IMR-90 (cell line): ENCODE measurements at regions not wholly inside any gene's neighbourhood (a gene's known extent, or its start where the extent isn't known, plus 50 kb on each side); places are given as distances from the start of the nearest gene placed in this dataset.
A peak's percentile ranks its signal among the peaks of the same experiment; 100 is the strongest.

ENCODE experiments used
- ATAC-seq: fragments of 200-7000 bp; cut with Tn5 transposase; 2 replicates; pipeline ENCODE4 v1.9.1; 2020; ENCODE audit warnings: low read depth, mild to moderate bottlenecking, moderate library complexity
- BruUV-seq: library from RNA; stranded (reverse); fragments of 400-500 nt; replicated peaks from 2 replicates; lab custom pipeline; 2021; lab: Mats Ljungman, UMichigan
- CTCF ChIA-PET: fragments of 300-600 bp; formaldehyde crosslinking; extraction: SDS; loops from one replicate; lab custom pipeline; 2021; ENCODE audit warnings: antibody characterized with exemption; lab: Yijun Ruan, JAX
- POLR2A ChIA-PET: fragments of 300-600 bp; sonication (Branson Sonifier 250); formaldehyde crosslinking; loops from one replicate; lab custom pipeline; 2022; ENCODE audit warnings: antibody characterized with exemption; ENCODE audit not compliant: unreplicated experiment; lab: Charles Lee
- DNase-seq: peaks from one replicate; pipeline ENCODE4 v3.0.0; 2013
- H2AFZ ChIP-seq: replicated peaks from 2 replicates; pipeline ENCODE3; 2013; ENCODE audit warnings: low read length, mild to moderate bottlenecking; ENCODE audit not compliant: poor library complexity
- H2AK5ac ChIP-seq: 2 replicates; pipeline ENCODE4 v1.6.1; 2013; ENCODE audit warnings: low read depth, low read length, inconsistent platforms
- H2AK9ac ChIP-seq: replicated peaks from 2 replicates; pipeline ENCODE3; 2013; ENCODE audit warnings: mild to moderate bottlenecking, low read depth, low read length, moderate library complexity; ENCODE audit not compliant: poor library complexity
- H2BK120ac ChIP-seq: 2 replicates; pipeline ENCODE4 v1.6.1; 2013; ENCODE audit warnings: low read depth, low read length, inconsistent platforms
- H2BK15ac ChIP-seq: 3 replicates; pipeline ENCODE4 v1.6.1; 2013; ENCODE audit warnings: low read depth, low read length, inconsistent platforms
- H2BK20ac ChIP-seq: 2 replicates; pipeline ENCODE4 v1.6.1; 2013; ENCODE audit warnings: low read depth, mild to moderate bottlenecking, inconsistent platforms, low read length, moderate library complexity
- H2BK5ac ChIP-seq: 2 replicates; pipeline ENCODE4 v1.6.1; 2013; ENCODE audit warnings: mild to moderate bottlenecking, low read depth, low read length, inconsistent platforms; ENCODE audit not compliant: poor library complexity, severe bottlenecking
- H3K14ac ChIP-seq: replicated peaks from 2 replicates; pipeline ENCODE4 v1.6.1; 2013; ENCODE audit warnings: low read depth, low read length, inconsistent platforms
- H3K18ac ChIP-seq: 2 replicates; pipeline ENCODE4 v1.6.1; 2013; ENCODE audit warnings: low read depth, low read length, control low read depth
- H3K23ac ChIP-seq: 2 replicates; pipeline ENCODE4 v1.6.1; 2013; ENCODE audit warnings: low read depth, low read length, inconsistent platforms
- H3K27ac ChIP-seq: 2 replicates; pipeline ENCODE4 v1.5.1; 2013; ENCODE audit warnings: mild to moderate bottlenecking, control low read depth, low read length; ENCODE audit not compliant: insufficient read depth
- H3K27me3 ChIP-seq: 2 replicates; pipeline ENCODE4 v1.6.1; 2013; ENCODE audit warnings: low read length; ENCODE audit not compliant: control insufficient read depth, insufficient read depth
- H3K36me3 ChIP-seq: 2 replicates; pipeline ENCODE4 v1.6.1; 2013; ENCODE audit warnings: low read length, mixed read lengths; ENCODE audit not compliant: control insufficient read depth, insufficient read depth
- H3K4ac ChIP-seq: 2 replicates; pipeline ENCODE4 v1.6.1; 2013; ENCODE audit warnings: low read depth, low read length, inconsistent platforms
- H3K4me1 ChIP-seq: 2 replicates; pipeline ENCODE4 v1.6.1; 2013; ENCODE audit warnings: low read length, mixed read lengths; ENCODE audit not compliant: control insufficient read depth, insufficient read depth
- H3K4me2 ChIP-seq: 2 replicates; pipeline ENCODE4 v1.6.1; 2013; ENCODE audit warnings: low read depth, mild to moderate bottlenecking, control low read depth, low read length, moderate library complexity
- H3K4me3 ChIP-seq: 2 replicates; pipeline ENCODE4 v1.5.1; 2013; ENCODE audit warnings: low read depth, mild to moderate bottlenecking, control low read depth, low read length, moderate library complexity; ENCODE audit not compliant: insufficient read depth
- H3K56ac ChIP-seq: 2 replicates; pipeline ENCODE4 v1.6.1; 2013; ENCODE audit warnings: low read length, inconsistent platforms; ENCODE audit not compliant: insufficient read depth; ENCODE audit errors: extremely low read depth
- H3K79me1 ChIP-seq, 2 experiments: 2 replicates each; pipeline ENCODE4 v1.6.1; 2013; ENCODE audit warnings: low read length in 2 of 2, inconsistent platforms in 1 of 2, low read depth in 1 of 2
- H3K9ac ChIP-seq: 2 replicates; pipeline ENCODE4 v1.6.1; 2013; ENCODE audit warnings: low read depth, low read length, control low read depth
- H3K9me1 ChIP-seq: 2 replicates; pipeline ENCODE4 v1.6.1; 2013; ENCODE audit warnings: low read length, inconsistent platforms; ENCODE audit not compliant: insufficient read depth
- H3K9me3 ChIP-seq: 2 replicates; pipeline ENCODE4 v1.6.1; 2013; ENCODE audit warnings: low read length; ENCODE audit not compliant: control insufficient read depth, insufficient read depth
- H4K20me1 ChIP-seq: 2 replicates; pipeline ENCODE4 v1.6.1; 2013; ENCODE audit warnings: low read length, inconsistent platforms; ENCODE audit not compliant: insufficient read depth
- H4K5ac ChIP-seq: 2 replicates; pipeline ENCODE4 v1.6.1; 2013; ENCODE audit warnings: mild to moderate bottlenecking, low read depth, low read length, control low read depth
- H4K8ac ChIP-seq, 2 experiments: 2 replicates each; pipeline ENCODE4 v1.6.1; 2013; ENCODE audit warnings: low read depth in 2 of 2, low read length in 2 of 2, control low read depth in 1 of 2, inconsistent platforms in 1 of 2
- H4K91ac ChIP-seq: 2 replicates; pipeline ENCODE4 v1.6.1; 2013; ENCODE audit warnings: low read depth, low read length, inconsistent platforms; ENCODE audit not compliant: insufficient read depth
- CEBPB ChIP-seq: IDR thresholded peaks from 2 replicates; pipeline ENCODE4 v1.6.1; 2012; ENCODE audit warnings: low read depth, low read length, improper control_type of control experiment
- CHD1 ChIP-seq: IDR thresholded peaks from 2 replicates; pipeline ENCODE4 v1.6.1; 2012; ENCODE audit warnings: low read depth, low read length, improper control_type of control experiment
- RAD21 ChIP-seq: IDR thresholded peaks from 2 replicates; pipeline ENCODE4 v1.6.1; 2012; ENCODE audit warnings: low read length, improper control_type of control experiment
- SMC3 ChIP-seq: fragments of 150-350 bp; IDR thresholded peaks from 2 replicates; pipeline ENCODE4 v1.6.1; 2016; ENCODE audit warnings: low read depth, mild to moderate bottlenecking, antibody characterized with exemption, low read length, moderate library complexity
- WGBS, 2 experiments: methylation state at CpG; one replicate each; pipeline versions ENCODE4 v1.1.5 to v1.1.7; 2013; ENCODE audit warnings: missing lambda C conversion rate in 2 of 2; ENCODE audit not compliant: insufficient read length in 1 of 2; ENCODE audit errors: extremely low coverage in 2 of 2; 5-methylcytosine and 5-hydroxymethylcytosine counted together
- dilution Hi-C: fragments of 300-500 bp; cut with HindIII; formaldehyde crosslinking; loops from one replicate; pipeline ENCODE4 v1.14.3; 2018; ENCODE audit warnings: low sequenced_read_pairs; ENCODE audit not compliant: unreplicated experiment
- in situ Hi-C: fragments of 300-500 bp; cut with MboI; formaldehyde crosslinking; loops from 3 replicates; pipeline ENCODE4 v1.14.3; 2019; ENCODE audit warnings: low sequenced_read_pairs, inconsistent platforms, mixed read lengths
- intact Hi-C: fragments of 100-400 bp; cut with micrococcal nuclease; formaldehyde crosslinking; loops from 2 replicates; pipeline ENCODE4 v1.10.0; 2022
- TF ChIP-seq, protein P1 (sequence below): fragments of 150-350 bp; IDR thresholded peaks from 2 replicates; pipeline ENCODE4 v1.6.1; 2017; ENCODE audit warnings: mild to moderate bottlenecking, antibody characterized with exemption, low read length, low read depth
- TF ChIP-seq, protein P2 (sequence below): conservative IDR thresholded peaks from 2 replicates; pipeline ENCODE4 v1.5.1; 2012; ENCODE audit warnings: mild to moderate bottlenecking, low read depth, low read length, improper control_type of control experiment
- TF ChIP-seq, protein P3 (sequence below): fragments of 150-350 bp; IDR thresholded peaks from 2 replicates; pipeline ENCODE4 v1.6.1; 2016; ENCODE audit warnings: low read depth, mild to moderate bottlenecking, low read length, moderate library complexity, borderline replicate concordance

DNA sequence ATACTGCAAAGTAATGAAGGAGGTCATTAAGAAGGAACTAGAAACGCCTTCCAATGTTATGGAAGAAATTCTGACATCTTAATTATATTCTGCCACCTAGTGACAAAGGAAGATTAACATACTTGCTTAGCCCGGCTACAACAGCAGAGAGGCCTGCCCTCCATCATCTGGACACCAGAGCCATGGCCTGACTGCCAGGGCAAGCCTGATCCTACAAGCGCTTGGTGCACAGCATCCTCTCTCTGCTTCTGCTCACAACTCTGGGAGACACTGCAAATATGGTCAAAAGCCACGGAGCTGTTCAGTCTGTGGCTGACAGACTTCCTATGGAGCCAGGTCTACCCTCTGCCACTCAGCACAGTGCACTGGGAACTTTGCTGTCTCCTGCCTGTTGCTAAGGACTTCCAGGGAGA, 87.3 kb upstream of the SLC44A1 start:
- no peak overlapping the region for H3K56ac ChIP-seq
- no peak overlapping the region for H2AK5ac ChIP-seq
- intact Hi-C loops = loop anchor here (1.0 to 2.0 kb wide), 5 partner anchors 166 to 376 kb away; no protein-coding TSS in a partner anchor

More for the DNA sequence above, 87.3 kb upstream of the SLC44A1 start:
- peak; percentile 93 for ATAC-seq
- Histone ChIP-seq H3K23ac (no peak overlapping the region), H3K4me2 (no peak overlapping the region), H3K27me3 (no peaks in the 10 kb centered on the region), H2BK15ac (0 out of 3 replicates have a peak overlapping the region, but pooled peaks have one; percentile 23), H3K79me1 (no peaks in the 10 kb centered on the region), H2BK20ac (peak overlapping the region; percentile 35; the same call in 1 of the 2 replicates), H2AK9ac (peak overlapping the region; percentile 92), H2BK5ac (no peak overlapping the region), H3K4me1 (peaks cover 7% of the 10 kb centered on the region), H3K18ac (no peak overlapping the region), H3K14ac (no peak overlapping the region), H3K9ac (no peak overlapping the region), H4K91ac (no peak overlapping the region), H3K4me3 (no peak overlapping the region), H4K20me1 (0 out of 2 replicates have a peak, but pooled peaks cover 3% of the 10 kb centered on the region), H2BK120ac (no peak overlapping the region), H3K36me3 (no peaks in the 10 kb centered on the region), H2AFZ (peak overlapping the region; percentile 83), H4K5ac (no peak overlapping the region), H3K27ac (peak overlapping the region; percentile 13; the same call in 1 of the 2 replicates), H3K9me3 (no peaks in the 10 kb centered on the region), H3K9me1 (peaks cover 5% of the 10 kb centered on the region; the same call in 1 of the 2 replicates), H4K8ac (peak overlapping the region in 1 of 2 experiments; percentile 43; a peak in 2 of 4 replicates), H3K4ac (0 out of 2 replicates have a peak overlapping the region, but pooled peaks have one; percentile 23)
- in situ Hi-C loops (no loop called here), dilution Hi-C loops (no loop called here)
- CTCF ChIA-PET = interaction anchor here (0.6 to 1.0 kb wide), 2 partner anchors 9 to 183 kb away, joined by 3 to 4 read pairs; no protein-coding TSS in a partner anchor
- DNase-seq = peak; percentile 77
- no CpG with 5 or more reads among the region's 4 CpGs for WGBS, 2 experiments
- BruUV-seq = no TSS peak
- no peak for TF ChIP-seq CHD1
- TF ChIP-seq RAD21 = peak; percentile 69
- peak; percentile 80 for TF ChIP-seq SMC3
- TF ChIP-seq, protein P1, sequence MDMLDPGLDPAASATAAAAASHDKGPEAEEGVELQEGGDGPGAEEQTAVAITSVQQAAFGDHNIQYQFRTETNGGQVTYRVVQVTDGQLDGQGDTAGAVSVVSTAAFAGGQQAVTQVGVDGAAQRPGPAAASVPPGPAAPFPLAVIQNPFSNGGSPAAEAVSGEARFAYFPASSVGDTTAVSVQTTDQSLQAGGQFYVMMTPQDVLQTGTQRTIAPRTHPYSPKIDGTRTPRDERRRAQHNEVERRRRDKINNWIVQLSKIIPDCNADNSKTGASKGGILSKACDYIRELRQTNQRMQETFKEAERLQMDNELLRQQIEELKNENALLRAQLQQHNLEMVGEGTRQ = no peak
- no peak for TF ChIP-seq CEBPB
- TF ChIP-seq, protein P2, sequence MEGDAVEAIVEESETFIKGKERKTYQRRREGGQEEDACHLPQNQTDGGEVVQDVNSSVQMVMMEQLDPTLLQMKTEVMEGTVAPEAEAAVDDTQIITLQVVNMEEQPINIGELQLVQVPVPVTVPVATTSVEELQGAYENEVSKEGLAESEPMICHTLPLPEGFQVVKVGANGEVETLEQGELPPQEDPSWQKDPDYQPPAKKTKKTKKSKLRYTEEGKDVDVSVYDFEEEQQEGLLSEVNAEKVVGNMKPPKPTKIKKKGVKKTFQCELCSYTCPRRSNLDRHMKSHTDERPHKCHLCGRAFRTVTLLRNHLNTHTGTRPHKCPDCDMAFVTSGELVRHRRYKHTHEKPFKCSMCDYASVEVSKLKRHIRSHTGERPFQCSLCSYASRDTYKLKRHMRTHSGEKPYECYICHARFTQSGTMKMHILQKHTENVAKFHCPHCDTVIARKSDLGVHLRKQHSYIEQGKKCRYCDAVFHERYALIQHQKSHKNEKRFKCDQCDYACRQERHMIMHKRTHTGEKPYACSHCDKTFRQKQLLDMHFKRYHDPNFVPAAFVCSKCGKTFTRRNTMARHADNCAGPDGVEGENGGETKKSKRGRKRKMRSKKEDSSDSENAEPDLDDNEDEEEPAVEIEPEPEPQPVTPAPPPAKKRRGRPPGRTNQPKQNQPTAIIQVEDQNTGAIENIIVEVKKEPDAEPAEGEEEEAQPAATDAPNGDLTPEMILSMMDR = peak; percentile 59
- TF ChIP-seq, protein P3, sequence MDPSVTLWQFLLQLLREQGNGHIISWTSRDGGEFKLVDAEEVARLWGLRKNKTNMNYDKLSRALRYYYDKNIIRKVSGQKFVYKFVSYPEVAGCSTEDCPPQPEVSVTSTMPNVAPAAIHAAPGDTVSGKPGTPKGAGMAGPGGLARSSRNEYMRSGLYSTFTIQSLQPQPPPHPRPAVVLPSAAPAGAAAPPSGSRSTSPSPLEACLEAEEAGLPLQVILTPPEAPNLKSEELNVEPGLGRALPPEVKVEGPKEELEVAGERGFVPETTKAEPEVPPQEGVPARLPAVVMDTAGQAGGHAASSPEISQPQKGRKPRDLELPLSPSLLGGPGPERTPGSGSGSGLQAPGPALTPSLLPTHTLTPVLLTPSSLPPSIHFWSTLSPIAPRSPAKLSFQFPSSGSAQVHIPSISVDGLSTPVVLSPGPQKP = no peak
- POLR2A ChIA-PET = no interaction called here
